Keratinocyte (primary cell): ENCODE measurements at regions not wholly inside any gene's neighbourhood (a gene's known extent, or its start where the extent isn't known, plus 50 kb on each side); places are given as distances from the start of the nearest gene placed in this dataset.

ENCODE experiments used
- DNase-seq: peaks from one replicate; pipeline ENCODE4 v3.0.0-alpha.2; 2011; ENCODE audit warnings: low read depth, missing footprints, low spot score
- FAIRE-seq: peaks from 2 replicates; lab custom pipeline; 2011; peaks lifted over from hg19 to GRCh38; lab: Jason Lieb, UNC
- H2AFZ ChIP-seq: 2 replicates; pipeline ENCODE4 v1.6.0; 2012; ENCODE audit warnings: low read length, control low read depth, inconsistent platforms; ENCODE audit not compliant: control insufficient read depth
- H3K27ac ChIP-seq: 2 replicates; pipeline ENCODE4 v1.5.1; 2011; ENCODE audit warnings: low read length; ENCODE audit not compliant: control insufficient read depth, insufficient read depth
- H3K27me3 ChIP-seq: 3 replicates; pipeline ENCODE4 v1.6.0; 2011; ENCODE audit warnings: low read length; ENCODE audit not compliant: control insufficient read depth, insufficient read depth; ENCODE audit errors: extremely low read depth
- H3K36me3 ChIP-seq, 2 experiments: 2 replicates in 1 of 2; 3 replicates in 1 of 2; pipeline ENCODE4 v1.5.1; 2011; ENCODE audit warnings: low read length in 2 of 2, mild to moderate bottlenecking in 1 of 2; ENCODE audit not compliant: control insufficient read depth in 2 of 2, insufficient read depth in 2 of 2; ENCODE audit errors: extremely low read depth in 1 of 2
- H3K4me1 ChIP-seq: 3 replicates; pipeline ENCODE4 v1.5.1; 2011; ENCODE audit warnings: low read length; ENCODE audit not compliant: control insufficient read depth, insufficient read depth; ENCODE audit errors: extremely low read depth
- H3K4me2 ChIP-seq: 3 replicates; pipeline ENCODE4 v1.6.0; 2011; ENCODE audit warnings: low read depth, low read length; ENCODE audit not compliant: control insufficient read depth, insufficient read depth; ENCODE audit errors: extremely low read depth
- H3K4me3 ChIP-seq, 3 experiments: fragments of 200-600 bp in 1 of 3; sonication (generic) in 1 of 3; 2 replicates in 2 of 3; 3 replicates in 1 of 3; pipeline ENCODE4 v1.5.1; 2011 to 2016; ENCODE audit warnings: low read length in 3 of 3, mild to moderate bottlenecking in 3 of 3, control low read depth in 2 of 3, inconsistent platforms in 1 of 3, low read depth in 1 of 3, mixed read lengths in 1 of 3, mixed run types in 1 of 3, moderate library complexity in 1 of 3; ENCODE audit not compliant: control insufficient read depth in 2 of 3, insufficient read depth in 2 of 3; ENCODE audit errors: extremely low read depth in 1 of 3
- H3K79me2 ChIP-seq: 2 replicates; pipeline ENCODE4 v1.6.0; 2012; ENCODE audit warnings: low read length; ENCODE audit not compliant: control insufficient read depth, insufficient read depth
- H3K9ac ChIP-seq: 3 replicates; pipeline ENCODE4 v1.6.0; 2011; ENCODE audit warnings: low read length; ENCODE audit not compliant: control insufficient read depth, insufficient read depth; ENCODE audit errors: extremely low read depth
- H3K9me1 ChIP-seq: 3 replicates; pipeline ENCODE4 v1.6.0; 2011; ENCODE audit warnings: low read length; ENCODE audit not compliant: control insufficient read depth, insufficient read depth; ENCODE audit errors: extremely low read depth
- H3K9me3 ChIP-seq: 2 replicates; pipeline ENCODE4 v1.5.1; 2012; ENCODE audit warnings: low read depth, low read length; ENCODE audit not compliant: control insufficient read depth
- H4K20me1 ChIP-seq: 3 replicates; pipeline ENCODE4 v1.6.0; 2011; ENCODE audit warnings: low read length; ENCODE audit not compliant: control insufficient read depth, insufficient read depth; ENCODE audit errors: extremely low read depth
- CTCF ChIP-seq, 3 experiments: IDR thresholded peaks in 1 of 3; conservative IDR thresholded peaks in 1 of 3; optimal IDR thresholded peaks in 1 of 3; 2 replicates in 2 of 3; 3 replicates in 1 of 3; pipeline versions ENCODE3 to v1.5.1; 2011; ENCODE audit warnings: low read length in 3 of 3, mild to moderate bottlenecking in 3 of 3, moderate library complexity in 2 of 3, control low read depth in 1 of 3, inconsistent platforms in 1 of 3; ENCODE audit not compliant: insufficient read depth in 2 of 3; ENCODE audit errors: extremely low read depth in 1 of 3
- EZH2 ChIP-seq: IDR thresholded peaks from one replicate; pipeline ENCODE4 v1.6.1; 2012; ENCODE audit warnings: inconsistent platforms, mild to moderate bottlenecking, low read length, moderate library complexity
- dilution Hi-C: fragments of 300-500 bp; cut with MboI; formaldehyde crosslinking; loops from one replicate; pipeline ENCODE4 v1.7.0; 2020; ENCODE audit warnings: low sequenced_read_pairs; ENCODE audit not compliant: extremely low pct_ligation_motif_present

- no peak for DNase-seq
- no peak overlapping the region for H3K27ac ChIP-seq
- no peak overlapping the region for H3K9ac ChIP-seq
- H2AFZ ChIP-seq = no peak overlapping the region
- H3K9me3 ChIP-seq = peaks cover 5% of the 10 kb centered on the region
- no peak overlapping the region for H3K4me3 ChIP-seq
- no peak overlapping the region for H3K4me2 ChIP-seq
- H3K27me3 ChIP-seq = no peaks in the 10 kb centered on the region
- H3K36me3 ChIP-seq = no peaks in the 10 kb centered on the region
- H4K20me1 ChIP-seq = no peaks in the 10 kb centered on the region
- TF ChIP-seq EZH2 = no peak
- TF ChIP-seq CTCF (optimal IDR thresholded peaks at IDR 0.05 in 1 of 3, IDR thresholded peaks at IDR 0.05 in 1 of 3, conservative IDR thresholded peaks at IDR 0.05 in 1 of 3; ENCODE audit: extremely low read depth in 1 of 3, insufficient read depth in 2 of 3, low read length in 3 of 3) = no peak
- no peak for FAIRE-seq
- dilution Hi-C loops = no loop called here
- no peaks in the 10 kb centered on the region for H3K79me2 ChIP-seq
- no peaks in the 10 kb centered on the region for H3K4me1 ChIP-seq
- no peaks in the 10 kb centered on the region for H3K9me1 ChIP-seq
These were observed 101.7 kb upstream of the FRG1 start for GRCh38 chr4:189838821-189839497.

GRCh38 chr4:189840356-189840755, 100.3 kb upstream of the FRG1 start:
- Histone ChIP-seq H3K36me3 (no peaks in the 10 kb centered on the region), H3K27me3 (no peaks in the 10 kb centered on the region), H3K4me1 (no peaks in the 10 kb centered on the region), H2AFZ (no peak overlapping the region), H3K9me3 (peaks cover 5% of the 10 kb centered on the region), H3K9me1 (no peaks in the 10 kb centered on the region), H3K79me2 (no peaks in the 10 kb centered on the region), H3K4me2 (no peak overlapping the region), H3K27ac (no peak overlapping the region), H4K20me1 (no peaks in the 10 kb centered on the region), H3K9ac (no peak overlapping the region), H3K4me3 (no peak overlapping the region)
- no peak for DNase-seq
- TF ChIP-seq CTCF (optimal IDR thresholded peaks at IDR 0.05 in 1 of 3, IDR thresholded peaks at IDR 0.05 in 1 of 3, conservative IDR thresholded peaks at IDR 0.05 in 1 of 3; ENCODE audit: extremely low read depth in 1 of 3, insufficient read depth in 2 of 3, low read length in 3 of 3) (no peak), EZH2 (no peak)
- FAIRE-seq = no peak
- dilution Hi-C loops = no loop called here
